Heart left ventricle (tissue), 13 donors: ENCODE measurements at regions not wholly inside any gene's neighbourhood (a gene's known extent, or its start where the extent isn't known, plus 50 kb on each side); places are given as distances from the start of the nearest gene placed in this dataset.

Source experiments
- POLR2A ChIP-seq, 2 donors: fragments of 450-650 bp; IDR thresholded peaks; one replicate each; pipeline ENCODE4 v1.6.1; 2017; ENCODE audit warnings: antibody characterized with exemption in 2 of 2, mild to moderate bottlenecking in 2 of 2, moderate library complexity in 2 of 2
- TF ChIP-seq, protein P1 (sequence below), 12 donors: fragments of 200-600 bp; sonication (generic) in 4 of 12; IDR thresholded peaks; one replicate each; pipeline versions ENCODE4 v1.5.0 to v1.8.0; 2018 to 2022; ENCODE audit warnings: antibody characterized with exemption in 12 of 12, mild to moderate bottlenecking in 5 of 12
- donor health status: ischemic (EF 13 %, LVEDD 7.1; RV severe dilation, severe dysfunction).
- donor health status: DM: no; HTN: yes; CAD: no.
- donor health status: DM: no; HTN: no; CAD: no.
- donor health status: ischemic (EF 25% LVEDD 6.9; RV normal size, moderate dysfunction).
- donor health status: ischemic (EF 25% LVEDD 5.7; RV mildly dilated, moderate dysfunction).
- donor health status: ischemic (EF 35%, LVEDD 5.7; RV mildly dilated, moderate dysfunction).
- donor health status: nonischemic (EF 11% LVEDD 7.7; RV severe dilation, severe dysfunction).
- donor health status: DM: yes; HTN: yes; CAD: no.
- donor health status: PGD.
- donor health status: ischemic (EF 29% LVEDD 5.4; RV normal size, mild dysfunction).
- donor health status: nonischemic (EF 23%, LVEDD 6.1; RV moderate dilation, normal function).

DNA sequence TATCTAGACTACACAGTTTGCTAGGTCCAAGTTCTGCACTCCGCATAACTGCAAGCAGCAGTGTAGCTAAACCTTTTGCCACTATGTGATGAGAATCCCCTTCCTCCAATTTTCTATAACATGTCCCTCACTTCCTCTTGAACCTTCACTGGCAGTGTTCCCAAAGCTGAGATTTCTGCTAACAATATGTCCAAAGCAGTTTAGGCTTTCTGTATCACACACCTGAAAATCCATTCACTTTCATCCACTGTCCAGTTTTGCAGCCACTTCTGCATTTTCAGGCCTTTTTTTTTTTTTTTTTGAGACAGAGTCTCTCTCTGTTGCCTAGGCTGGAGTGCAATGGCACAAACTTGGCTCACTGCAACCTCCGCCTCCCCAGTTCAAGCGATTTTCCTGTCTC lies 111.1 kb downstream of the GADD45G start:
- TF ChIP-seq, protein P1, sequence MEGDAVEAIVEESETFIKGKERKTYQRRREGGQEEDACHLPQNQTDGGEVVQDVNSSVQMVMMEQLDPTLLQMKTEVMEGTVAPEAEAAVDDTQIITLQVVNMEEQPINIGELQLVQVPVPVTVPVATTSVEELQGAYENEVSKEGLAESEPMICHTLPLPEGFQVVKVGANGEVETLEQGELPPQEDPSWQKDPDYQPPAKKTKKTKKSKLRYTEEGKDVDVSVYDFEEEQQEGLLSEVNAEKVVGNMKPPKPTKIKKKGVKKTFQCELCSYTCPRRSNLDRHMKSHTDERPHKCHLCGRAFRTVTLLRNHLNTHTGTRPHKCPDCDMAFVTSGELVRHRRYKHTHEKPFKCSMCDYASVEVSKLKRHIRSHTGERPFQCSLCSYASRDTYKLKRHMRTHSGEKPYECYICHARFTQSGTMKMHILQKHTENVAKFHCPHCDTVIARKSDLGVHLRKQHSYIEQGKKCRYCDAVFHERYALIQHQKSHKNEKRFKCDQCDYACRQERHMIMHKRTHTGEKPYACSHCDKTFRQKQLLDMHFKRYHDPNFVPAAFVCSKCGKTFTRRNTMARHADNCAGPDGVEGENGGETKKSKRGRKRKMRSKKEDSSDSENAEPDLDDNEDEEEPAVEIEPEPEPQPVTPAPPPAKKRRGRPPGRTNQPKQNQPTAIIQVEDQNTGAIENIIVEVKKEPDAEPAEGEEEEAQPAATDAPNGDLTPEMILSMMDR (IDR thresholded peaks at IDR 0.05): no peak
- no peak for TF ChIP-seq POLR2A (IDR thresholded peaks at IDR 0.05)
